LNCaP clone FGC (cell line): ENCODE measurements at regions not wholly inside any gene's neighbourhood (a gene's known extent, or its start where the extent isn't known, plus 50 kb on each side); places are given as distances from the start of the nearest gene placed in this dataset.

Experiments
- DNase-seq: peaks from one replicate; pipeline ENCODE4 v3.0.0-alpha.2; 2011; ENCODE audit warnings: low read depth
- H3K4me3 ChIP-seq: 2 replicates; pipeline ENCODE4 v1.5.1; 2011; ENCODE audit warnings: mild to moderate bottlenecking, low read depth, low read length, control low read depth
- TF ChIP-seq, protein P1 (sequence below): IDR thresholded peaks from 2 replicates; pipeline ENCODE4 v1.5.1; 2012; ENCODE audit warnings: mild to moderate bottlenecking; ENCODE audit not compliant: control insufficient read depth, insufficient read depth; ENCODE audit errors: extremely low read depth

DNA sequence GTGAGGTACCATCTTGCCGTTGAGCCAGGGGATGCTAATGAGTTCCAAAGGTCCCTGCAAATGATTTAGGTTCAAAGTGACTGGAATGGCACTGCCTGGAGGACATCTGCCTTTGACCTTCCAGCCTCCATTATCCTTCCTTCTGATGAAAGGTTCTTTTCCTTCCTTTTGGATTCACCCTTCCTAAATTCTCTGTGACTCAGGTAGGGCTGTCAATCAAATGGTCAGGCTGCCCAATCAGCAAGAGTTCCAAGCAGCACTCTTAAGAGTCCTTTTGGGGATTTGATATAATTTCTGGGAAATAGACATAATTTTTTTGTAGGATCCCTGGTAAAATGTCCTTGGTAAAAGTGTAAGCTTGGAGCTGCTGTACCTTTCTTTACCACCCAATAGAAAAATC is 58.8 kb upstream of the LMO4 start:
- TF ChIP-seq, protein P1, sequence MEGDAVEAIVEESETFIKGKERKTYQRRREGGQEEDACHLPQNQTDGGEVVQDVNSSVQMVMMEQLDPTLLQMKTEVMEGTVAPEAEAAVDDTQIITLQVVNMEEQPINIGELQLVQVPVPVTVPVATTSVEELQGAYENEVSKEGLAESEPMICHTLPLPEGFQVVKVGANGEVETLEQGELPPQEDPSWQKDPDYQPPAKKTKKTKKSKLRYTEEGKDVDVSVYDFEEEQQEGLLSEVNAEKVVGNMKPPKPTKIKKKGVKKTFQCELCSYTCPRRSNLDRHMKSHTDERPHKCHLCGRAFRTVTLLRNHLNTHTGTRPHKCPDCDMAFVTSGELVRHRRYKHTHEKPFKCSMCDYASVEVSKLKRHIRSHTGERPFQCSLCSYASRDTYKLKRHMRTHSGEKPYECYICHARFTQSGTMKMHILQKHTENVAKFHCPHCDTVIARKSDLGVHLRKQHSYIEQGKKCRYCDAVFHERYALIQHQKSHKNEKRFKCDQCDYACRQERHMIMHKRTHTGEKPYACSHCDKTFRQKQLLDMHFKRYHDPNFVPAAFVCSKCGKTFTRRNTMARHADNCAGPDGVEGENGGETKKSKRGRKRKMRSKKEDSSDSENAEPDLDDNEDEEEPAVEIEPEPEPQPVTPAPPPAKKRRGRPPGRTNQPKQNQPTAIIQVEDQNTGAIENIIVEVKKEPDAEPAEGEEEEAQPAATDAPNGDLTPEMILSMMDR, result no peak
- H3K4me3 ChIP-seq, result no peak overlapping the region
- DNase-seq, result no peak

DNA sequence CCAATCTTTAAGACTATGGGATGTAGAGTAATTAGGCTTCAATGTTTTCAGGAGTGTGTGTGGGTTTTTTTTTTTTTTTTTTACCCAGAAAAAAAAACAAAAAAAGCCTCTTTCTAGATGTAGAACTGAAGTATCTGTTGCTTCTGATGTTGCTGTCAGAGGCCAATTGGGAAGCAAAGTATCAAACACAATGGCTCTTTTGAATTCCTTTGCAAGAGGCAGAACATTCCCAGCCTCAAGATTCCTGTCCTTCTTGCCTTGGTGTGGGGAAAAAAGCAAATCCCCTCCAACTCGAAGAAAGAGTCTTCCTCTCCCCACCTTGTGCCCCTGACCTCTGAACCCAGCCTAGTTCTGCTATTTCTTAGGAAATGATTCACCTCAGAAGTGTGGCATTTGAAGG is 55.4 kb upstream of the LMO4 start:
- H3K4me3 ChIP-seq, result no peak overlapping the region

DNA sequence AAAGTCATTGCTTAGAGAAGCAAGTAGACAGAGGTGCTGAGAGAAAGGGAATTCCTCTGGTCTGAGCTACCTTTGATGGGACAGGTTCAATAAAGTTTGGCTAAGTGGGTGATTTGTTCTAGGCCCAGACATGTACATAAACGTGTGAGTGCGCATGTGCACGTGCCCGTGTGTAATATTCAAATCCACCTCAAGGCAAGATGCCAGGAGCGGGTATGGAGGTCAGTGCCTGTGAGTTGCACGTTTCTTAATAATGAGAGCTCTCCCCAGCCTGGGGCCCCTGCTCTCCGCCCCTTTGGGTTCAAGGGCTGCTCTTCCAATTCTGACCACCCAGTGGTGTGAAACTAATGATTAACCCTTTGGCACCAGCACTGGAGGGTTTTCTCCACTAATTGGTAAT is 53.8 kb upstream of the LMO4 start:
- no peak overlapping the region for H3K4me3 ChIP-seq
- DNase-seq, result no peak
- TF ChIP-seq, protein P1, result no peak

More for the DNA sequence above, 55.4 kb upstream of the LMO4 start:
- TF ChIP-seq, protein P1, result no peak
- DNase-seq, result no peak

DNA sequence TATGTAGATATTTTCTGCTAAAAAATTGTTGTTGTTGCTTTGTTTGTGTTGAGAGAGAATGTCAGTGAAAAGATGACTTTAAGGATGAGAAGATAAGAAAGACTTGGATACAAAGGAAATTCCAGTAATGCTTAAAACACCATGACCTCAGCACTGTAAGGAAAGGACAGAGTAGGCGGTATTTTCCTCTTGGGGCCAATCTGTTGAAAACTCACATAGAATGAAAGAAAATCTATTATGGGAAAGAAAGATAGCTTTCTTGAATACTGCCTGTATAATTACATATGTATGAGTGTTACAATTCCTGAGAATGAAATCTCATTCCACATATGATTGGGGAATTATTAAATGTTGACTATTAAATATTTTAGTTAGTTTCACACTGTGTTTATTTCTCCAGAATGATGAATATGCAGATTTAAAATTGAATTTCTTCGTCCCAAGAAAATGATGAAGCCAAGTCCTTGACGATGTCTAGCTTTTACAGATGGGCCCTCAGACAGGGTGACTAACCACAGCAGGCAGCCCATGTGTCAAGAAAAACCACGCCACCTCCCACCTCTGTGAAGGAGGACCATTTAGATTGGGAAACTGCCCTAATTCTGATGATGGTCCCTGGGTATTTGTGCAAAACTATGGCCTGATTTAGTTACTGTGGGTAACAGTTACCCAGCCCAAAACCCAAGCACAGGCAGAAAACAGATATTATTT is 49.7 kb upstream of the LMO4 start:
- no peak overlapping the region for H3K4me3 ChIP-seq
- TF ChIP-seq, protein P1, result no peak
- no peak for DNase-seq
